Glomerular visceral epithelial cell (primary cell): ENCODE measurements at regions not wholly inside any gene's neighbourhood (a gene's known extent, or its start where the extent isn't known, plus 50 kb on each side); places are given as distances from the start of the nearest gene placed in this dataset.

Experiments
- DNase-seq: peaks from one replicate; pipeline ENCODE4 v3.0.0-alpha.2; 2016; ENCODE audit errors: extremely low spot score

GRCh38 chr1:175826705-175827104 lies 83.3 kb upstream of the TNR start:
- DNase-seq, result no peak

- no peak for DNase-seq
Observed at GRCh38 chr1:175824079-175824478, 80.7 kb upstream of the TNR start.

GRCh38 chr1:175823406-175823805 lies 80.0 kb upstream of the TNR start:
- DNase-seq, result no peak

GRCh38 chr1:175822580-175822979 lies 79.2 kb upstream of the TNR start:
- no peak for DNase-seq

GRCh38 chr1:175820456-175821025 lies 77.1 kb upstream of the TNR start:
- no peak for DNase-seq

- DNase-seq, result no peak
Observed at GRCh38 chr1:175818929-175819328, 75.5 kb upstream of the TNR start.

- DNase-seq, result no peak
Observed at GRCh38 chr1:175817445-175817844, 74.0 kb upstream of the TNR start.

- no peak for DNase-seq
Observed at GRCh38 chr1:175814885-175815284, 71.5 kb upstream of the TNR start.

GRCh38 chr1:175812936-175813335 lies 69.5 kb upstream of the TNR start:
- DNase-seq, result no peak

GRCh38 chr1:175810305-175810704 lies 66.9 kb upstream of the TNR start:
- no peak for DNase-seq

- DNase-seq, result no peak
Observed at GRCh38 chr1:175808999-175809398, 65.6 kb upstream of the TNR start.

GRCh38 chr1:175808573-175808972 lies 65.2 kb upstream of the TNR start:
- no peak for DNase-seq

- no peak for DNase-seq
Observed at GRCh38 chr1:175804561-175804960, 61.2 kb upstream of the TNR start.

- DNase-seq, result no peak
Observed at GRCh38 chr1:175803413-175803812, 60.0 kb upstream of the TNR start.

- DNase-seq, result no peak
Observed at GRCh38 chr1:175802407-175803123, 59.2 kb upstream of the TNR start.

GRCh38 chr1:175801979-175802378 lies 58.6 kb upstream of the TNR start:
- DNase-seq, result no peak

- no peak for DNase-seq
Observed at GRCh38 chr1:175797576-175797975, 54.2 kb upstream of the TNR start.

GRCh38 chr1:175794586-175794985 lies 51.2 kb upstream of the TNR start:
- DNase-seq, result no peak

GRCh38 chr1:175793617-175794016 lies 50.2 kb upstream of the TNR start:
- DNase-seq, result no peak
